GM18867 (cell line): ENCODE measurements at regions not wholly inside any gene's neighbourhood (a gene's known extent, or its start where the extent isn't known, plus 50 kb on each side); places are given as distances from the start of the nearest gene placed in this dataset.

Experiments used
- ATAC-seq: cut with Tn5 transposase; IDR thresholded peaks from one replicate; pipeline ENCODE4 v1.9.1; 2021; ENCODE audit warnings: mild to moderate bottlenecking, moderate library complexity; ENCODE audit not compliant: unreplicated experiment

- no peak for ATAC-seq
Observed at GRCh38 chr18:78090584-78090983, 840.9 kb downstream of the GALR1 start.

- no peak for ATAC-seq
Observed at GRCh38 chr18:78092901-78093300, 843.3 kb downstream of the GALR1 start.

- no peak for ATAC-seq
Observed at GRCh38 chr18:78099979-78100588, 850.4 kb downstream of the GALR1 start.

- no peak for ATAC-seq
Observed at GRCh38 chr18:78101091-78101490, 851.4 kb downstream of the GALR1 start.

GRCh38 chr18:78102135-78102534 lies 852.5 kb downstream of the GALR1 start:
- no peak for ATAC-seq

- ATAC-seq: no peak
Observed at GRCh38 chr18:78105611-78106010, 856.0 kb downstream of the GALR1 start.

GRCh38 chr18:78106946-78107345 lies 857.3 kb downstream of the GALR1 start:
- ATAC-seq: no peak

GRCh38 chr18:78107363-78107762 lies 857.7 kb downstream of the GALR1 start:
- no peak for ATAC-seq

GRCh38 chr18:78108554-78108953 lies 858.9 kb downstream of the GALR1 start:
- no peak for ATAC-seq

GRCh38 chr18:78113136-78113939 lies 863.7 kb downstream of the GALR1 start:
- no peak for ATAC-seq

GRCh38 chr18:78113940-78114251 lies 864.2 kb downstream of the GALR1 start:
- no peak for ATAC-seq

GRCh38 chr18:78115896-78116561 lies 863.6 kb upstream of the SALL3 start:
- no peak for ATAC-seq

- ATAC-seq: no peak
Observed at GRCh38 chr18:78123144-78123909, 856.3 kb upstream of the SALL3 start.

- no peak for ATAC-seq
Observed at GRCh38 chr18:78123926-78124797, 855.5 kb upstream of the SALL3 start.

GRCh38 chr18:78125206-78125896 lies 854.3 kb upstream of the SALL3 start:
- ATAC-seq: no peak

GRCh38 chr18:78126106-78126505 lies 853.5 kb upstream of the SALL3 start:
- no peak for ATAC-seq

GRCh38 chr18:78126536-78126935 lies 853.1 kb upstream of the SALL3 start:
- ATAC-seq: no peak

GRCh38 chr18:78127041-78127440 lies 852.6 kb upstream of the SALL3 start:
- no peak for ATAC-seq

GRCh38 chr18:78128004-78128403 lies 851.6 kb upstream of the SALL3 start:
- no peak for ATAC-seq

GRCh38 chr18:78129260-78129659 lies 850.4 kb upstream of the SALL3 start:
- no peak for ATAC-seq
